OCI-LY7 (cell line): ENCODE measurements at regions not wholly inside any gene's neighbourhood (a gene's known extent, or its start where the extent isn't known, plus 50 kb on each side); places are given as distances from the start of the nearest gene placed in this dataset.

Experiments
- EZH2phosphoT487 ChIP-seq: fragments of 200-600 bp; sonication (generic); IDR thresholded peaks from 2 replicates; pipeline ENCODE4 v1.6.1; 2018; ENCODE audit warnings: low read depth, borderline replicate concordance, mild to moderate bottlenecking, mixed run types, antibody characterized with exemption, low read length, moderate library complexity, mixed read lengths
- TF ChIP-seq, protein P1 (sequence below): fragments of 200-600 bp; sonication (generic); conservative IDR thresholded peaks from 2 replicates; pipeline ENCODE4 v1.5.1; 2014; ENCODE audit warnings: mild to moderate bottlenecking, antibody characterized with exemption, low read length, moderate library complexity, mixed read lengths

DNA sequence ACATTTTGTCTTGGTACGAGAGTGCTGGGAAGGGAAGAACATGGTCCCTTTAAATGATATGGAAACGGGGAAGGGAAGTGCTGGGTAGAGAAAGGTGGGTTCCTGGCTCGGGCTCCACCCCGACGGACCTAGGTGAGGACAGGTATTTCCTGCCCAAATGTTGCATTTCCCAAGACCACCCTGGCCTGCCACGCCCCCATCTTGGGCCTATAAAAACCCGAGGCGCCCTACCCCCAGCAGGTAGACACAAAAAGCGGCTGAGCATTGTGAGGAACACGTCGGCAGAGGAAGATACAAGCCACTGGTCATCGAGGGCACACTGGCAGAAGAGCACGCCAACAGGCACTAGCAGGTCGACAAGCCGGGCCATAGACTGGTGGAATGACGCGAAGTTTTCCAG is 99.4 kb downstream of the AASDHPPT start:
- TF ChIP-seq, protein P1, sequence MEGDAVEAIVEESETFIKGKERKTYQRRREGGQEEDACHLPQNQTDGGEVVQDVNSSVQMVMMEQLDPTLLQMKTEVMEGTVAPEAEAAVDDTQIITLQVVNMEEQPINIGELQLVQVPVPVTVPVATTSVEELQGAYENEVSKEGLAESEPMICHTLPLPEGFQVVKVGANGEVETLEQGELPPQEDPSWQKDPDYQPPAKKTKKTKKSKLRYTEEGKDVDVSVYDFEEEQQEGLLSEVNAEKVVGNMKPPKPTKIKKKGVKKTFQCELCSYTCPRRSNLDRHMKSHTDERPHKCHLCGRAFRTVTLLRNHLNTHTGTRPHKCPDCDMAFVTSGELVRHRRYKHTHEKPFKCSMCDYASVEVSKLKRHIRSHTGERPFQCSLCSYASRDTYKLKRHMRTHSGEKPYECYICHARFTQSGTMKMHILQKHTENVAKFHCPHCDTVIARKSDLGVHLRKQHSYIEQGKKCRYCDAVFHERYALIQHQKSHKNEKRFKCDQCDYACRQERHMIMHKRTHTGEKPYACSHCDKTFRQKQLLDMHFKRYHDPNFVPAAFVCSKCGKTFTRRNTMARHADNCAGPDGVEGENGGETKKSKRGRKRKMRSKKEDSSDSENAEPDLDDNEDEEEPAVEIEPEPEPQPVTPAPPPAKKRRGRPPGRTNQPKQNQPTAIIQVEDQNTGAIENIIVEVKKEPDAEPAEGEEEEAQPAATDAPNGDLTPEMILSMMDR, result no peak
- no peak for TF ChIP-seq EZH2phosphoT487
